ENCODE measurements at regions not wholly inside any gene's neighbourhood (a gene's known extent, or its start where the extent isn't known, plus 50 kb on each side); places are given as distances from the start of the nearest gene placed in this dataset.
"Not testable (repeated sequence)": the region's sequence is repeated elsewhere in the genome, so short reads cannot be mapped to it uniquely, and the experiment has no call there.

- CTCF ChIA-PET, result no interaction called here
- Mint-ChIP-seq H3K27me3 (no peaks in the 10 kb centered on the region), H3K4me3 (no peak overlapping the region), H3K4me1 (ENCODE audit: low read depth) (no peaks in the 10 kb centered on the region), H3K9me3 (peaks cover 3% of the 10 kb centered on the region), H3K27ac (no peak overlapping the region), H3K36me3 (no peaks in the 10 kb centered on the region)
- no peak for DNase-seq
- intact Hi-C loops (cut with micrococcal nuclease), result no loop called here
- POLR2A ChIA-PET, result no interaction called here
Measured at GRCh38 chr15:62869116-62869515, 173.4 kb upstream of the TPM1 start.

- Mint-ChIP-seq H3K4me3 (no peak overlapping the region), H3K4me1 (ENCODE audit: low read depth) (no peaks in the 10 kb centered on the region), H3K27ac (no peak overlapping the region), H3K27me3 (no peaks in the 10 kb centered on the region), H3K9me3 (peaks cover 3% of the 10 kb centered on the region), H3K36me3 (no peaks in the 10 kb centered on the region)
- POLR2A ChIA-PET, result no interaction called here
- CTCF ChIA-PET, result no interaction called here
- intact Hi-C loops (cut with micrococcal nuclease), result no loop called here
- no peak for DNase-seq
Measured at GRCh38 chr15:62870216-62870615, 172.3 kb upstream of the TPM1 start.

GRCh38 chr15:62870701-62871100 lies 171.8 kb upstream of the TPM1 start:
- H3K9me3 Mint-ChIP-seq; intact Hi-C loops (cut with micrococcal nuclease); H3K27ac Mint-ChIP-seq; DNase-seq; CTCF ChIA-PET; H3K36me3 Mint-ChIP-seq; H3K27me3 Mint-ChIP-seq; H3K4me1 Mint-ChIP-seq (ENCODE audit: low read depth); H3K4me3 Mint-ChIP-seq; POLR2A ChIA-PET: not testable (repeated sequence)

GRCh38 chr15:62873203-62873602 lies 169.3 kb upstream of the TPM1 start:
- no peak for DNase-seq
- H3K4me3 Mint-ChIP-seq, result no peak overlapping the region
- CTCF ChIA-PET, result no interaction called here
- H3K36me3 Mint-ChIP-seq, result no peaks in the 10 kb centered on the region
- intact Hi-C loops (cut with micrococcal nuclease), result no loop called here
- H3K27ac Mint-ChIP-seq, result no peak overlapping the region
- no peaks in the 10 kb centered on the region for H3K4me1 Mint-ChIP-seq (ENCODE audit: low read depth)
- POLR2A ChIA-PET, result no interaction called here
- peaks cover 6% of the 10 kb centered on the region for H3K27me3 Mint-ChIP-seq
- H3K9me3 Mint-ChIP-seq, result peaks cover 3% of the 10 kb centered on the region

GRCh38 chr15:62874064-62874463 lies 168.5 kb upstream of the TPM1 start:
- Mint-ChIP-seq H3K4me1 (ENCODE audit: low read depth) (no peaks in the 10 kb centered on the region), H3K36me3 (no peaks in the 10 kb centered on the region), H3K27ac (no peak overlapping the region), H3K4me3 (no peak overlapping the region), H3K27me3 (peaks cover 6% of the 10 kb centered on the region), H3K9me3 (peaks cover 3% of the 10 kb centered on the region)
- POLR2A ChIA-PET, result no interaction called here
- DNase-seq, result no peak
- CTCF ChIA-PET, result interaction anchor here (1.5 kb wide), 1 partner anchor 27 kb away, joined by 4 read pairs; no protein-coding TSS in a partner anchor
- intact Hi-C loops (cut with micrococcal nuclease), result no loop called here

- intact Hi-C loops (cut with micrococcal nuclease), result no loop called here
- CTCF ChIA-PET, result interaction anchor here (1.0 to 1.5 kb wide), 2 partner anchors 8 to 28 kb away, joined by 3 to 4 read pairs; no protein-coding TSS in a partner anchor
- DNase-seq, result no peak
- Mint-ChIP-seq H3K4me3 (no peak overlapping the region), H3K4me1 (ENCODE audit: low read depth) (peaks cover 5% of the 10 kb centered on the region), H3K27me3 (peaks cover 11% of the 10 kb centered on the region), H3K27ac (no peak overlapping the region), H3K36me3 (no peaks in the 10 kb centered on the region), H3K9me3 (peaks cover 3% of the 10 kb centered on the region)
- POLR2A ChIA-PET, result no interaction called here
Measured at GRCh38 chr15:62874959-62875625, 167.5 kb upstream of the TPM1 start.

GRCh38 chr15:62875626-62876021 lies 166.9 kb upstream of the TPM1 start:
- CTCF ChIA-PET, result interaction anchor here (1.0 to 1.5 kb wide), 2 partner anchors 9 to 29 kb away, joined by 3 to 4 read pairs; no protein-coding TSS in a partner anchor

GRCh38 chr15:62877276-62877857 lies 165.2 kb upstream of the TPM1 start:
- Mint-ChIP-seq H3K36me3 (no peaks in the 10 kb centered on the region), H3K4me3 (no peak overlapping the region), H3K9me3 (no peaks in the 10 kb centered on the region), H3K27me3 (peaks cover 11% of the 10 kb centered on the region), H3K4me1 (ENCODE audit: low read depth) (peaks cover 9% of the 10 kb centered on the region), H3K27ac (no peak overlapping the region)
- ChIA-PET POLR2A (no interaction called here), CTCF (no interaction called here)
- DNase-seq, result no peak
- intact Hi-C loops (cut with micrococcal nuclease), result no loop called here

More at GRCh38 chr15:62875626-62876021, 166.9 kb upstream of the TPM1 start:
- Mint-ChIP-seq H3K36me3 (no peaks in the 10 kb centered on the region), H3K4me1 (ENCODE audit: low read depth) (peaks cover 9% of the 10 kb centered on the region), H3K4me3 (no peak overlapping the region), H3K27ac (no peak overlapping the region), H3K9me3 (peaks cover 2% of the 10 kb centered on the region), H3K27me3 (peaks cover 11% of the 10 kb centered on the region)
- DNase-seq, result no peak
- POLR2A ChIA-PET, result no interaction called here
- intact Hi-C loops (cut with micrococcal nuclease), result no loop called here

GRCh38 chr15:62878070-62878469 lies 164.5 kb upstream of the TPM1 start:
- ChIA-PET CTCF (no interaction called here), POLR2A (no interaction called here)
- H3K36me3 Mint-ChIP-seq, result no peaks in the 10 kb centered on the region
- peaks cover 9% of the 10 kb centered on the region for H3K4me1 Mint-ChIP-seq (ENCODE audit: low read depth)
- H3K27me3 Mint-ChIP-seq, result peaks cover 14% of the 10 kb centered on the region
- H3K27ac Mint-ChIP-seq, result no peak overlapping the region
- H3K9me3 Mint-ChIP-seq, result no peaks in the 10 kb centered on the region
- no peak for DNase-seq
- intact Hi-C loops (cut with micrococcal nuclease), result no loop called here
- no peak overlapping the region for H3K4me3 Mint-ChIP-seq

- no peak for DNase-seq
- no peak overlapping the region for H3K27ac Mint-ChIP-seq
- H3K4me3 Mint-ChIP-seq, result no peak overlapping the region
- ChIA-PET POLR2A (no interaction called here), CTCF (no interaction called here)
- intact Hi-C loops (cut with micrococcal nuclease), result no loop called here
- peaks cover 16% of the 10 kb centered on the region for H3K27me3 Mint-ChIP-seq
- H3K4me1 Mint-ChIP-seq (ENCODE audit: low read depth), result peaks cover 9% of the 10 kb centered on the region
- H3K9me3 Mint-ChIP-seq, result no peaks in the 10 kb centered on the region
- H3K36me3 Mint-ChIP-seq, result no peaks in the 10 kb centered on the region
Measured at GRCh38 chr15:62879770-62880169, 162.8 kb upstream of the TPM1 start.

GRCh38 chr15:62880278-62880677 lies 162.3 kb upstream of the TPM1 start:
- intact Hi-C loops (cut with micrococcal nuclease), result no loop called here
- no peak overlapping the region for H3K27ac Mint-ChIP-seq
- DNase-seq, result no peak
- ChIA-PET POLR2A (no interaction called here), CTCF (no interaction called here)
- peaks cover 9% of the 10 kb centered on the region for H3K4me1 Mint-ChIP-seq (ENCODE audit: low read depth)
- H3K4me3 Mint-ChIP-seq, result no peak overlapping the region
- no peaks in the 10 kb centered on the region for H3K36me3 Mint-ChIP-seq
- no peaks in the 10 kb centered on the region for H3K9me3 Mint-ChIP-seq
- peaks cover 18% of the 10 kb centered on the region for H3K27me3 Mint-ChIP-seq

- H3K9me3 Mint-ChIP-seq, result no peaks in the 10 kb centered on the region
- no peak overlapping the region for H3K4me3 Mint-ChIP-seq
- peaks cover 22% of the 10 kb centered on the region for H3K27me3 Mint-ChIP-seq
- intact Hi-C loops (cut with micrococcal nuclease), result no loop called here
- no peak for DNase-seq
- H3K4me1 Mint-ChIP-seq (ENCODE audit: low read depth), result peaks cover 9% of the 10 kb centered on the region
- no peaks in the 10 kb centered on the region for H3K36me3 Mint-ChIP-seq
- no peak overlapping the region for H3K27ac Mint-ChIP-seq
- ChIA-PET POLR2A (no interaction called here), CTCF (no interaction called here)
Measured at GRCh38 chr15:62881056-62881455, 161.5 kb upstream of the TPM1 start.

- H3K4me3 Mint-ChIP-seq, result no peak overlapping the region
- peaks cover 32% of the 10 kb centered on the region for H3K27me3 Mint-ChIP-seq
- POLR2A ChIA-PET, result no interaction called here
- peaks cover 10% of the 10 kb centered on the region for H3K4me1 Mint-ChIP-seq (ENCODE audit: low read depth)
- no peaks in the 10 kb centered on the region for H3K9me3 Mint-ChIP-seq
- intact Hi-C loops (cut with micrococcal nuclease), result no loop called here
- no peak overlapping the region for H3K27ac Mint-ChIP-seq
- no peak for DNase-seq
- CTCF ChIA-PET, result no interaction called here
- H3K36me3 Mint-ChIP-seq, result no peaks in the 10 kb centered on the region
Measured at GRCh38 chr15:62883938-62884479, 158.5 kb upstream of the TPM1 start.

Measured in activated CD4-positive, alpha-beta memory T cell treated with anti-CD3 and anti-CD28 coated beads for 36 hours (primary cell).